HCT116 (cell line): ENCODE measurements at regions not wholly inside any gene's neighbourhood (a gene's known extent, or its start where the extent isn't known, plus 50 kb on each side); places are given as distances from the start of the nearest gene placed in this dataset.

Experiments used
- ATAC-seq: fragments of 200-7000 bp; cut with Tn5 transposase; 2 replicates; pipeline ENCODE4 v1.9.1; 2020; ENCODE audit warnings: mild to moderate bottlenecking, moderate library complexity
- BruUV-seq: library from RNA; stranded (reverse); fragments of 400-500 nt; replicated peaks from 2 replicates; lab custom pipeline; 2021; lab: Mats Ljungman, UMichigan
- CTCF ChIA-PET: fragments of 300-600 bp; sonication (Branson Sonifier 250); formaldehyde crosslinking; loops from one replicate; lab custom pipeline; 2021; ENCODE audit warnings: antibody characterized with exemption; lab: Charles Lee
- POLR2A ChIA-PET: fragments of 300-600, 350-600 bp; sonication (Branson Sonifier 250); formaldehyde crosslinking; loops from one replicate; lab custom pipeline; 2021; ENCODE audit warnings: antibody characterized with exemption; lab: Charles Lee
- RAD21 ChIA-PET, 2 experiments: fragments of 300-600 bp; sonication (Branson Sonifier 250); formaldehyde crosslinking; loops; one replicate each; lab custom pipeline; 2023; ENCODE audit warnings: low total read pairs in 2 of 2; ENCODE audit not compliant: uncharacterized antibody in 2 of 2, unreplicated experiment in 2 of 2, low non-redundant PET in 1 of 2; lab: Charles Lee
- DNase-seq: peaks from one replicate; pipeline ENCODE4 v3.0.0-alpha.2; 2010; ENCODE audit warnings: low read depth, low spot score
- H2AFZ ChIP-seq: fragments of 200-600 bp; shearing (Covaris generic), sonication (generic); 2 replicates; pipeline ENCODE4 v1.6.1; 2017; ENCODE audit warnings: low read depth, mixed run types, mixed read lengths, antibody characterized with exemption, low read length; ENCODE audit not compliant: poor library complexity, severe bottlenecking
- H3K27ac ChIP-seq: 2 replicates; pipeline ENCODE4 v1.5.1; 2012; ENCODE audit warnings: low read depth, low read length
- H3K27me3 ChIP-seq: fragments of 200-600 bp; sonication (generic); 2 replicates; pipeline ENCODE4 v1.6.1; 2016; ENCODE audit warnings: mixed run types, low read length, mixed read lengths; ENCODE audit not compliant: insufficient read depth
- H3K36me3 ChIP-seq, 2 experiments: fragments of 200-500 bp in 1 of 2; fragments of 200-600 bp in 1 of 2; sonication (Bioruptor generic) in 1 of 2; sonication (generic) in 1 of 2; 2 replicates each; pipeline versions ENCODE4 v1.5.1 to v1.6.1; 2014 to 2016; ENCODE audit warnings: low read length in 2 of 2, inconsistent platforms in 1 of 2, mixed read lengths in 1 of 2, mixed run types in 1 of 2; ENCODE audit not compliant: insufficient read depth in 2 of 2, control insufficient read depth in 1 of 2
- H3K4me1 ChIP-seq, 2 experiments: fragments of 200-600 bp in 1 of 2; sonication (generic) in 1 of 2; 2 replicates each; pipeline versions ENCODE4 v1.5.1 to v1.6.1; 2012 to 2017; ENCODE audit warnings: low read length in 2 of 2, inconsistent platforms in 1 of 2, mild to moderate bottlenecking in 1 of 2, mixed read lengths in 1 of 2, mixed run types in 1 of 2, moderate library complexity in 1 of 2; ENCODE audit not compliant: insufficient read depth in 2 of 2, control insufficient read depth in 1 of 2
- H3K4me2 ChIP-seq: fragments of 200-600 bp; sonication (generic); 2 replicates; pipeline ENCODE4 v1.6.1; 2017; ENCODE audit warnings: mixed run types, low read length, mixed read lengths
- H3K4me3 ChIP-seq, 2 experiments: fragments of 200-600 bp in 1 of 2; sonication (generic) in 1 of 2; replicated peaks in 1 of 2; 2 replicates each; pipeline ENCODE4 v1.5.1; 2011 to 2016; ENCODE audit warnings: low read length in 2 of 2, control low read depth in 1 of 2, low read depth in 1 of 2, mild to moderate bottlenecking in 1 of 2, mixed read lengths in 1 of 2, mixed run types in 1 of 2
- H3K79me2 ChIP-seq: fragments of 200-600 bp; sonication (generic); 2 replicates; pipeline ENCODE4 v1.6.1; 2017; ENCODE audit warnings: mild to moderate bottlenecking, mixed run types, low read length, moderate library complexity, mixed read lengths; ENCODE audit not compliant: insufficient read depth
- H3K9ac ChIP-seq: fragments of 200-600 bp; sonication (generic); 2 replicates; pipeline ENCODE4 v1.6.1; 2016; ENCODE audit warnings: low read length, mixed read lengths
- H3K9me2 ChIP-seq: fragments of 200-600 bp; sonication (generic), shearing (Covaris generic); 2 replicates; pipeline ENCODE4 v1.6.1; 2017; ENCODE audit warnings: mixed run types, mild to moderate bottlenecking, moderate library complexity; ENCODE audit not compliant: insufficient read depth
- H3K9me3 ChIP-seq, 2 experiments: fragments of 200-500 bp in 1 of 2; fragments of 200-600 bp in 1 of 2; sonication (Bioruptor generic) in 1 of 2; sonication (generic) in 1 of 2; 2 replicates each; pipeline ENCODE4 v1.6.1; 2014 to 2017; ENCODE audit warnings: low read length in 2 of 2, mixed read lengths in 2 of 2, inconsistent platforms in 1 of 2, low read depth in 1 of 2, mild to moderate bottlenecking in 1 of 2, mixed run types in 1 of 2, moderate library complexity in 1 of 2; ENCODE audit not compliant: control insufficient read depth in 1 of 2, insufficient read depth in 1 of 2
- H4K20me1 ChIP-seq: fragments of 200-600 bp; sonication (generic), shearing (Covaris generic); 2 replicates; pipeline ENCODE4 v1.6.1; 2017; ENCODE audit warnings: mixed run types, mild to moderate bottlenecking, moderate library complexity; ENCODE audit not compliant: insufficient read depth
- ATF3 ChIP-seq: IDR thresholded peaks from 2 replicates; pipeline ENCODE4 v1.6.1; 2012
- CBX3 ChIP-seq: IDR thresholded peaks from 2 replicates; pipeline ENCODE4 v1.6.1; 2012; ENCODE audit warnings: low read depth
- CEBPB ChIP-seq: IDR thresholded peaks from 2 replicates; pipeline ENCODE4 v1.6.1; 2012; ENCODE audit warnings: low read depth
- EGR1 ChIP-seq: IDR thresholded peaks from 2 replicates; pipeline ENCODE4 v1.6.1; 2012; ENCODE audit warnings: low read depth
- ELF1 ChIP-seq: IDR thresholded peaks from 2 replicates; pipeline ENCODE4 v1.6.1; 2012; ENCODE audit warnings: low read depth, borderline replicate concordance
- EZH2 ChIP-seq: fragments of 200-600 bp; sonication (generic); IDR thresholded peaks from 2 replicates; pipeline ENCODE4 v1.6.1; 2017; ENCODE audit warnings: antibody characterized with exemption, mixed run types
- EZH2phosphoT487 ChIP-seq: fragments of 200-600 bp; IDR thresholded peaks from 2 replicates; pipeline ENCODE4 v1.6.1; 2018; ENCODE audit warnings: antibody characterized with exemption, borderline replicate concordance
- POLR2A ChIP-seq: IDR thresholded peaks from 2 replicates; pipeline ENCODE4 v1.7.0; 2011; ENCODE audit warnings: borderline replicate concordance; ENCODE audit not compliant: insufficient read depth, insufficient read length; ENCODE audit errors: extremely low read depth
- SIN3A ChIP-seq: IDR thresholded peaks from 2 replicates; pipeline ENCODE4 v1.6.1; 2012; ENCODE audit warnings: low read depth
- SP1 ChIP-seq: IDR thresholded peaks from 2 replicates; pipeline ENCODE4 v1.6.1; 2012; ENCODE audit warnings: low read depth
- ZNF274 ChIP-seq: fragments of 200-500 bp; sonication (Bioruptor generic); IDR thresholded peaks from 2 replicates; pipeline ENCODE4 v1.6.1; 2014; ENCODE audit warnings: mild to moderate bottlenecking, low read depth, low read length, inconsistent platforms
- intact Hi-C: fragments of 100-400 bp; cut with micrococcal nuclease; formaldehyde crosslinking; loops from 2 replicates; pipeline ENCODE4 v1.10.0; 2022
- TF ChIP-seq, protein P1 (sequence below): IDR thresholded peaks from 2 replicates; pipeline ENCODE4 v1.6.1; 2012; ENCODE audit warnings: low read depth
- TF ChIP-seq, protein P2 (sequence below): IDR thresholded peaks from 2 replicates; pipeline ENCODE4 v1.6.1; 2012

- no peaks in the 10 kb centered on the region for H3K9me3 ChIP-seq
- no peak overlapping the region for H3K9ac ChIP-seq
- no peaks in the 10 kb centered on the region for H3K36me3 ChIP-seq
- H3K4me3 ChIP-seq, result no peak overlapping the region
- H3K4me1 ChIP-seq, result peaks cover 7 to 25% of the 10 kb centered on the region in 2 experiments
- RAD21 ChIA-PET, result no interaction called here
- ATAC-seq, result no peak
- H3K4me2 ChIP-seq, result no peak overlapping the region
- intact Hi-C loops, result no loop called here
- H3K79me2 ChIP-seq, result no peaks in the 10 kb centered on the region
- H3K9me2 ChIP-seq, result no peaks in the 10 kb centered on the region
- no peak overlapping the region for H2AFZ ChIP-seq
- CTCF ChIA-PET, result no interaction called here
- H3K27me3 ChIP-seq, result no peaks in the 10 kb centered on the region
- no peak for DNase-seq
- H4K20me1 ChIP-seq, result no peaks in the 10 kb centered on the region
- no TSS peak for BruUV-seq
- TF ChIP-seq EZH2 (no peak), CEBPB (no peak), EZH2phosphoT487 (no peak)
- TF ChIP-seq, protein P1, sequence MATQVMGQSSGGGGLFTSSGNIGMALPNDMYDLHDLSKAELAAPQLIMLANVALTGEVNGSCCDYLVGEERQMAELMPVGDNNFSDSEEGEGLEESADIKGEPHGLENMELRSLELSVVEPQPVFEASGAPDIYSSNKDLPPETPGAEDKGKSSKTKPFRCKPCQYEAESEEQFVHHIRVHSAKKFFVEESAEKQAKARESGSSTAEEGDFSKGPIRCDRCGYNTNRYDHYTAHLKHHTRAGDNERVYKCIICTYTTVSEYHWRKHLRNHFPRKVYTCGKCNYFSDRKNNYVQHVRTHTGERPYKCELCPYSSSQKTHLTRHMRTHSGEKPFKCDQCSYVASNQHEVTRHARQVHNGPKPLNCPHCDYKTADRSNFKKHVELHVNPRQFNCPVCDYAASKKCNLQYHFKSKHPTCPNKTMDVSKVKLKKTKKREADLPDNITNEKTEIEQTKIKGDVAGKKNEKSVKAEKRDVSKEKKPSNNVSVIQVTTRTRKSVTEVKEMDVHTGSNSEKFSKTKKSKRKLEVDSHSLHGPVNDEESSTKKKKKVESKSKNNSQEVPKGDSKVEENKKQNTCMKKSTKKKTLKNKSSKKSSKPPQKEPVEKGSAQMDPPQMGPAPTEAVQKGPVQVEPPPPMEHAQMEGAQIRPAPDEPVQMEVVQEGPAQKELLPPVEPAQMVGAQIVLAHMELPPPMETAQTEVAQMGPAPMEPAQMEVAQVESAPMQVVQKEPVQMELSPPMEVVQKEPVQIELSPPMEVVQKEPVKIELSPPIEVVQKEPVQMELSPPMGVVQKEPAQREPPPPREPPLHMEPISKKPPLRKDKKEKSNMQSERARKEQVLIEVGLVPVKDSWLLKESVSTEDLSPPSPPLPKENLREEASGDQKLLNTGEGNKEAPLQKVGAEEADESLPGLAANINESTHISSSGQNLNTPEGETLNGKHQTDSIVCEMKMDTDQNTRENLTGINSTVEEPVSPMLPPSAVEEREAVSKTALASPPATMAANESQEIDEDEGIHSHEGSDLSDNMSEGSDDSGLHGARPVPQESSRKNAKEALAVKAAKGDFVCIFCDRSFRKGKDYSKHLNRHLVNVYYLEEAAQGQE, result no peak
- H3K27ac ChIP-seq, result no peak overlapping the region
- POLR2A ChIA-PET, result no interaction called here
These were observed 126.9 kb downstream of the LY86 start for GRCh38 chr6:6715465-6715864.

DNA sequence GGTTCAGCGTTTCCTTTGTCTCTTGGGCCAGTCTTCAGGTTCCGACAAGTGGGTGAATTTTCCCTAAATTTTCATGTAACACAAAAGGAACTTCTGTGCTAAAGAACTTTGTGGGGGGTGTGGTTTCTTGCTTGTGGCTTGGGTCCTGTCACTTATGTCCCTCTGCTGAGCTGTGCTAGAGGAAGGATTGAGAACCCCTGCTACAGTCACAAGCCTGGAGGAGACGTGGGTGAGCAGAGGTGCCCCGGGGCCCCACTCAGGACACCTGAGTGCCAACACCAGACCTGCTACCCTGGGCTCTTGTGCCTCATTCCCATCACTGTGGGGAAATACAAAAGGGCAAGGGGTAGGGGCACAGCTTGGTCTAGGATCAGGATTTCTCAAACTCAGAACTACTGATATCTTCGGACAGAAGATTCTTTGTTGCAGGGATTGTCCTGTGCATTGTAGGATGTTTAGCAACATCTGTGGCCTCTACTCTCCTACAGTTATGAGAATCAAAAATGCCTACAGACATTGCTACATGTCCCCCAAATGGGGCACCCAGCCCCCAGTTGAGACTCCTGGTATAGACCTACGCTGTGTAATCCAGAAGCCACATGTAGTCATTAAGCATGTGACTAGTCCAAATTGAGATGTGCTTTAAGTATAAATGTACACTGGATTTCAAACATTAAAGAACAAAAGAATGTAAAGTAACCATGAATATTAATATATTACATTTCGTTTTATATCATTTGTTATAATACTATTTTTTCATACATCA, 128.7 kb downstream of the LY86 start:
- Histone ChIP-seq H3K9me2 (no peaks in the 10 kb centered on the region), H3K36me3 (no peaks in the 10 kb centered on the region), H3K4me2 (no peak overlapping the region), H3K9ac (no peak overlapping the region), H3K27me3 (no peaks in the 10 kb centered on the region), H3K4me3 (no peak overlapping the region), H3K79me2 (no peaks in the 10 kb centered on the region), H2AFZ (no peak overlapping the region), H3K4me1 (peaks cover 7 to 18% of the 10 kb centered on the region in 2 experiments), H4K20me1 (no peaks in the 10 kb centered on the region), H3K9me3 (no peaks in the 10 kb centered on the region), H3K27ac (no peak overlapping the region)
- ATAC-seq (no peak), DNase-seq (no peak)
- no TSS peak for BruUV-seq
- POLR2A ChIA-PET, result no interaction called here
- RAD21 ChIA-PET, result no interaction called here
- intact Hi-C loops, result no loop called here
- CTCF ChIA-PET, result interaction anchor here (0.7 kb wide), 1 partner anchor 21 kb away, joined by 3 read pairs; no protein-coding TSS in a partner anchor
- no peak for TF ChIP-seq SP1
- TF ChIP-seq, protein P1, result no peak
- no peak for TF ChIP-seq POLR2A
- TF ChIP-seq CEBPB, result no peak
- no peak for TF ChIP-seq CBX3
- no peak for TF ChIP-seq ZNF274
- TF ChIP-seq, protein P2, sequence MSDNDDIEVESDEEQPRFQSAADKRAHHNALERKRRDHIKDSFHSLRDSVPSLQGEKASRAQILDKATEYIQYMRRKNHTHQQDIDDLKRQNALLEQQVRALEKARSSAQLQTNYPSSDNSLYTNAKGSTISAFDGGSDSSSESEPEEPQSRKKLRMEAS, result no peak
- TF ChIP-seq ELF1, result no peak
- no peak for TF ChIP-seq EGR1
- TF ChIP-seq SIN3A, result no peak
- no peak for TF ChIP-seq ATF3
